Pons (tissue), 1 donor: ENCODE measurements at regions not wholly inside any gene's neighbourhood (a gene's known extent, or its start where the extent isn't known, plus 50 kb on each side); places are given as distances from the start of the nearest gene placed in this dataset.
"Not testable (repeated sequence)": the region's sequence is repeated elsewhere in the genome, so short reads cannot be mapped to it uniquely, and the experiment has no call there.

ENCODE experiments used
- DNase-seq: peaks from one replicate; pipeline ENCODE4 v3.0.0-alpha.2; 2016; ENCODE audit warnings: low spot score

- DNase-seq = no peak
These were observed 181.3 kb upstream of the HAAO start for GRCh38 chr2:42973726-42974125.

- not testable (repeated sequence) for DNase-seq
These were observed 180.6 kb upstream of the HAAO start for GRCh38 chr2:42972933-42973516.

- no peak for DNase-seq
These were observed 179.8 kb upstream of the HAAO start for GRCh38 chr2:42971947-42972736.

- DNase-seq = no peak
These were observed 179.0 kb upstream of the HAAO start for GRCh38 chr2:42971381-42971780.

GRCh38 chr2:42970151-42970550 lies 177.8 kb upstream of the HAAO start:
- DNase-seq = no peak

GRCh38 chr2:42969231-42970150 lies 177.1 kb upstream of the HAAO start:
- no peak for DNase-seq

- DNase-seq = no peak
These were observed 175.7 kb upstream of the HAAO start for GRCh38 chr2:42967959-42968674.

GRCh38 chr2:42965910-42966309 lies 173.5 kb upstream of the HAAO start:
- no peak for DNase-seq

- DNase-seq = no peak
These were observed 172.8 kb upstream of the HAAO start for GRCh38 chr2:42965196-42965595.

- DNase-seq = peak; percentile 59
These were observed 172.2 kb upstream of the HAAO start for GRCh38 chr2:42964439-42965083.

GRCh38 chr2:42963452-42964068 lies 171.2 kb upstream of the HAAO start:
- no peak for DNase-seq

GRCh38 chr2:42962508-42962953 lies 170.1 kb upstream of the HAAO start:
- no peak for DNase-seq

GRCh38 chr2:42961961-42962360 lies 169.6 kb upstream of the HAAO start:
- no peak for DNase-seq

- peak; percentile 42 for DNase-seq
These were observed 169.0 kb upstream of the HAAO start for GRCh38 chr2:42961385-42961811.

- no peak for DNase-seq
These were observed 168.4 kb upstream of the HAAO start for GRCh38 chr2:42960842-42961180.

- DNase-seq = no peak
These were observed 167.8 kb upstream of the HAAO start for GRCh38 chr2:42960002-42960841.

- no peak for DNase-seq
These were observed 167.0 kb upstream of the HAAO start for GRCh38 chr2:42959234-42960001.

GRCh38 chr2:42958741-42959233 lies 166.4 kb upstream of the HAAO start:
- DNase-seq = no peak

- no peak for DNase-seq
These were observed 165.5 kb upstream of the HAAO start for GRCh38 chr2:42957861-42958301.
